HG03103 (cell line): ENCODE measurements at regions not wholly inside any gene's neighbourhood (a gene's known extent, or its start where the extent isn't known, plus 50 kb on each side); places are given as distances from the start of the nearest gene placed in this dataset.
"Not testable (repeated sequence)": the region's sequence is repeated elsewhere in the genome, so short reads cannot be mapped to it uniquely, and the experiment has no call there.

Source experiments
- ATAC-seq: cut with Tn5 transposase; IDR thresholded peaks from one replicate; pipeline ENCODE4 v1.9.1; 2021; ENCODE audit warnings: low read depth; ENCODE audit not compliant: unreplicated experiment

- peak; percentile 74 for ATAC-seq
Measured at GRCh38 chr21:5065240-5066211, 5455.9 kb upstream of the TPTE start.

DNA sequence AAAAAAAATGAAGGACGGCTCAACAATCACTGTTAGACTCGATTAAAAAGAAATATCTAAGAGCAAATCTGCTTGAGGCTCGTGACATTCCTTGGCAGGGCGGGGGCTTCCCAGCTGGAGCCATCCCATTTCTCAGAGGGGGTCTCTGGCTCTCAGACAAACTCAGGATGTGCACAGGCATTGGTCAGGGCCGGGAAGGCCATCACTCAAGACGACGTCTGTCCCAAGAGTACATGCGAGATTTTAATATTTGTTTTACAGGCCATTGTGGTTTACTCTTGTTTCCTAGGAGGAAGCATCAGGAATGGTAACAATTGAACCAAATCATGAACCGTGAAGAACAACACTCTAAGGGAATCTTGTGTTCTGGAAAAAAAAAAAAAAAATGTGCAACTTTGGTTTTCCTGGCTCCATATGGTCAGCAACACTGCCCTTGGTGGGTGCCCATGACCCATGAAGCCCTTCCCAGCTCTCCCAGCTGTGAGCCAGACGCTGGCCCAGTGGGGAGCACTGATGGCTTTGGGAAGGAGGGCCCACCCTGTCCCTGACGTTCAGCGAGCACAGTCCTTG, 5454.6 kb upstream of the TPTE start:
- not testable (repeated sequence) for ATAC-seq

DNA sequence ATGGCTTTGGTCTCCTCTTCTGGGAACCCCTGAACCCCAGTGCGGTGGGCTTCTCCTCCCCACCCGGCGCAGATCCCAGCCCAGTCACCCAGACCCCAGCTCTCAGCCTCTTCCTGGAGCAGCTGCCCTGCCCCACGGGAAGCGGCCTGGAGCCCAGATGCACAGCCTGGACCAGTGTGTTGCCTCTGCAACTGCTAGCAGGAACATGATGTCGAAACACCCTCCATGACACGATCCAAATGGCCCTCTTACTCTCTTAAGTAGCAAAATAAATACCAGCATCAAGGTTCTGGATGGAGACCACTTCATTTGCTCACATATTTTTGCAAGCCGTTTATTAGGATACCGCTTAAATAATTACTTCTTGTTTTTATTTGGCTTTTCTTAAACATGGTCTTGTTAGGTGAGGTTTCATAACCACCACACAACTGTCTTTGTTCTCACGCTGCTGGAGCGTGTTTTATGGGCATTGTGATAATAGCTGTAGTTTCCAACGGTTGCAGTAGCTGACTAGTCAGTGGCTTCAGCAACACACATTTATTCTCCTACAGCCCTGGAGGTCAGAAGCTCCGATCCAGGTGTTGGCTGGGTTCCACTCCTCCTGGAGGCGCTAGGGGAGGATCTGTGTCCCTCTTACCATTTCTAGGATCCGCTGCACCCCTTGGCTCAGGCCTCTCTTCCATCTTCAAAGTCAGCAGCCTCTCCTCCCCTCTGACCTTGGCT, 5453.9 kb upstream of the TPTE start:
- not testable (repeated sequence) for ATAC-seq

GRCh38 chr21:5068649-5069048, 5452.7 kb upstream of the TPTE start:
- ATAC-seq = not testable (repeated sequence)

- ATAC-seq = not testable (repeated sequence)
Measured at GRCh38 chr21:5071180-5071579, 5450.2 kb upstream of the TPTE start.

DNA sequence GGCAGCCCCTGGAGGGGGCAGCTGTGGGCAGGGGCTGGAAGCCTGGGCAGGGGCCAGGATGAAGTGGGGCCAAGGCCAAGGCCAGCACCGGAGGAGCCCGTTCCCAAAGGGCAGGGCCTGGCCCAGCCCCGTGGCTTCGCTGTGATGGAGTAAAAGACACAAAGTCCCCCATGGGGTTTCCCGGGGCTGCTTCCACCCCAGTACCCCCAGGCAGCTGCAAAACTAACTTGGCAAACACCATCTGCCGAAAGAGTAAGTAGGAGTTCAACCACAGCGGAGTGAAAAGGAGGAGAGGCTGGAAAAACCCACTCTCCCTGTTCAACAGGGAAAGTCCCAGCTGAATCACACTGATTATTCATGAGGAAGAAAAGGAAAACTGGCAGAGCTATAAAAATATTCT, 5444.5 kb upstream of the TPTE start:
- ATAC-seq = not testable (repeated sequence)

- ATAC-seq = not testable (repeated sequence)
Measured at GRCh38 chr21:5079361-5079760, 5442.0 kb upstream of the TPTE start.

DNA sequence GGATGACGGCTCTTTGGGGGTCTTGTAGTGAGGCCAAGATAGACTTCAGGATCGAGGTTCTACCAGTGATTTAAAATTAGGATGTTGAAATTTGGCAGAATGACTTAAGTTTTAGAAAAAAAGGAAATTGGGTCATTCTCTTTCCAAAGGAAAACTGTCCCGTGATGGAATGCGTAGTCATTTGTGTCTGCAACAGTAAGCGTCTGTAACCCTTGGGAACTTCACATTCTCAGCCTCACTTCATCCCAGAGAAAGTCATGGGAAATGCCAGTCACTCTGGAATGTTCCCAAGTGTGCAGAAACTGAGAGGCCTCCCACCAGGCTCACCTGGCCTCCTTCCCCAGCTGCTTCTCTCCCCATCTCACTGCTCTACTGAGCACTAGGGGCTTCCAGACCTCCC, 5441.4 kb upstream of the TPTE start:
- ATAC-seq = not testable (repeated sequence)

GRCh38 chr21:5084246-5084645, 5437.1 kb upstream of the TPTE start:
- not testable (repeated sequence) for ATAC-seq

GRCh38 chr21:5085456-5085855, 5435.9 kb upstream of the TPTE start:
- not testable (repeated sequence) for ATAC-seq

DNA sequence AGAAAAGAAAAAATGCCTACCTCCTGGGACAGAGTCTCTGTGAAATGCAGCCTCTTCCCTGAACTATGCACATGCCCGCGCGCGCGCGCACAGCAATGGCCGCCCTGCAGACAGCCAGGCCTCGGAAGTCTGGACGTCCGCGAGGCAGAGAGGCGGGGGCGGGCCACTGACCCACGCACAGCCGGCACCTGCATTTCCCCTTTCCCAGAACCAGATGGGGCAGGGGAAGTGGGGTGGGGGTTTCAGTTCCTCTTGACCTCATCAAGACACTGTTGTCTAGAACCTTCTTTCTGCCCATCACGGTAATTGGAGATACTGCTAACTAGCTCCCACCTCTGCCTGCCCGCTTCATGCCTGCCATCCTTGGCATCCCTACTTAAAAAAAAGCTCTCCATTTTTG, 5435.0 kb upstream of the TPTE start:
- ATAC-seq = not testable (repeated sequence)

GRCh38 chr21:5088820-5089219, 5432.6 kb upstream of the TPTE start:
- not testable (repeated sequence) for ATAC-seq

DNA sequence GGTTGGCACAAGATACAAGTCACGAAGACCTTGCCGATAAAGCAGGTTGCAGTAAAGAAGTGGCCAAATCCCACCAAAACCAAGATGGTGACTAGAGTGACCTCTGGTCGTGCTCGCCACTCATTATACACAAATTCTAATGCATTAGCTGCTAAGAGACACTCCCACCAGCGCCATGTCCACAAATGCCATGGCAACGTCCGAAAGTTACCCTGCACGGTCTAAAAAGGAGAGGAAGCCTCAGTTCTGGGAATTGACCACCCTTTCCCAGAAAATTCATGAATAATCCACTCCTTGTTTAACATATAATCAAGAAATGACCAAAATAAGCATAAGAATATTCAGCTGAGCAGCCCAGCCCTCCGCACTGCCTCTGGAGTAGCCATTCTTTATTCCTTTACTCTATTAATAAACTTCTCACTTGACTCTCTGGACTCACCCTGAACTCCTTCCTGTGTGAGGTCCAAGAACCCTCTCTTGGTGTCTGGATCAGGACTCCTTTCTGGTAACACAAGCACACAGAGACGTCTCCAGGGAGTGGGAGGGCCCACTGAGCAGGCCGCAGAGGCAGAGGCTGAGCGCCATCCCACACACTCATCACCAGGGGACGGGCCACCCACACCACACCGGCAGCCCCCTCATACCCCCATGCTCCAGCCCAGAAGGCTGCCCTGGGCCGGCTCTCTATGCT, 5431.8 kb upstream of the TPTE start:
- ATAC-seq = not testable (repeated sequence)

DNA sequence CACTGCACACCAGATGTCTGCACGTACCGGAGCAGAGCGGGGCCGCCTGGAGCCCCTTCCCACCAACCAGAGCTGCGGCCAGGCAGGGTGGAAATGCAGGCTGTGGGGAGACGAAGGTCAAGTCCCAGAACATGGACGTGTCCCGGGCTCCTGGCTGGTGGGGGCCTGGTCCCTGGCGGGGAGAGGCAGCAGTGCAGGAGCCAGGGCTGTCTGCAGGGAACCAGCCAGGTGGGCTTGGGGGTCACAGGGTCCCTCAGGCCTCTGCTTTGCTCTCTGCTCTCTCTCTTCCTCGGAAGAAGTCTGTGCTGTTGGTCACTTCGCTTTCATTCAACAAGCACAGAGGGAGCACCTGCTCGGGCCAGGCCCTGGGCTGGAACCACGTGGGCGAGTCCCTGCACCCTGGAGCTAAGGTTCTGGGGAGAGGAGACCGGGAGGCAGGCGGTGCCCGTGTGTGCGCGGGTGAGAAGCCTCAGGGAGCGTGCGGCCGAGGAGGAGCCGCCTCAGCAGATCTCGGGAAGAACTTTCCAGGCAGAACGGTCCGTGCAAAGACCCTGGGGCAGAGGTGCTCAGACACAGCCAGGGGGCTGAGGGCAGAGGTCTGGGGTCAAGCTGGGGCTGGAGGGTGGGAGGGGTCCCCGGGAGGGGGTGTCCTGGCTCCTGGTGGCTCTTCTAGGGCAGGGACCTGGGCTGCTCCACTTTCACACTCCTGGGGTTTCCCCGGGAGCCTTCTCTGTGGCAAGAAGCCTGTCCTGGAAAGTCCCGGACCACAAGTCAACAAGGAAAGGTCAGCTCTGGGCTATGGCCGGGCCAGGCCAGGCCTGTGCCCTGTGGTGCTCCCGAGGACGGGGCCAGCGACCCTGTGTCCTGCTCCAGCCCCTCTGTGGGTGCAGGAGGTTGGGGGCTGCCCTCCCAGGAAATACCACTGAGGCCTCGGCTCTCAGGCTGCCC, 5431.0 kb upstream of the TPTE start:
- ATAC-seq = not testable (repeated sequence)

DNA sequence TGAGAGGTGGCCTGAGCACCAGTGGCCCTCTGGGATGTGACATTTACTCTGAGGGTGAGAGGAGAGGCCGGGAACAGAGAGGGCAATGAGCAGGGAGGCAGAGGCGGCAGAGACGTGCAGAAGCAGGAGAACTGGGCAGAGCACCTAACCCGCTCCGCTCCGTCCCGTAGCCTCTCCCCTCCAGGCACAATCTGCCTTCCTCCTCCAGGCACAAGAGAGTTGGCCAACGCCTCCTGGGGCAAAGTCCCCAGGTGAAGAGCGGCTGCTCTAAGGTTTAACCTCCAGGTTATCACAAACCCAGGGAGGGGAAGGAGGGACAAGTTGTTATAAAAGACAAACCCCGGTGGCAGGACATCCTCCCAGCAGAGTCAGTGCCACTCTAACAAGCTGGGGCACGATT, 5430.1 kb upstream of the TPTE start:
- not testable (repeated sequence) for ATAC-seq

DNA sequence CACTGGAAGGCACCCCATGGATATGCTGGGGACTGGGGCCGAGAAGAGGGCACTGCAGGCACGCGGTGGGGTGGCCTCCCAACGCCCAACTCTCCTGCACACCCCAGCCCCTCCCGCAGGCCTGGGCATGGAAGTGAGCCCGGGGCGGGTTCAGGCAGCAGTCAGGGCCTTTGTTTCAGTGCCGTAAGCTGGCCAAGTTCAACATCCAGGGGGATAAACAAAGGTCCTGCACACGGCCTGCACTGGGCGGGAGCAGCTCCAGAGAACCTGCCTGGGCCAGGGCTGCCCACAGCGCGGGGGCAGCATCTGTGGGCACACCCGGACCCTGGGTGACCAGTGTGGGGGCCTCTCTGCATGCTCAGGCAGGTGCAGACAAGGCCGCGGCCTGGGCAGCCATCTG, 5425.8 kb upstream of the TPTE start:
- ATAC-seq = not testable (repeated sequence)

DNA sequence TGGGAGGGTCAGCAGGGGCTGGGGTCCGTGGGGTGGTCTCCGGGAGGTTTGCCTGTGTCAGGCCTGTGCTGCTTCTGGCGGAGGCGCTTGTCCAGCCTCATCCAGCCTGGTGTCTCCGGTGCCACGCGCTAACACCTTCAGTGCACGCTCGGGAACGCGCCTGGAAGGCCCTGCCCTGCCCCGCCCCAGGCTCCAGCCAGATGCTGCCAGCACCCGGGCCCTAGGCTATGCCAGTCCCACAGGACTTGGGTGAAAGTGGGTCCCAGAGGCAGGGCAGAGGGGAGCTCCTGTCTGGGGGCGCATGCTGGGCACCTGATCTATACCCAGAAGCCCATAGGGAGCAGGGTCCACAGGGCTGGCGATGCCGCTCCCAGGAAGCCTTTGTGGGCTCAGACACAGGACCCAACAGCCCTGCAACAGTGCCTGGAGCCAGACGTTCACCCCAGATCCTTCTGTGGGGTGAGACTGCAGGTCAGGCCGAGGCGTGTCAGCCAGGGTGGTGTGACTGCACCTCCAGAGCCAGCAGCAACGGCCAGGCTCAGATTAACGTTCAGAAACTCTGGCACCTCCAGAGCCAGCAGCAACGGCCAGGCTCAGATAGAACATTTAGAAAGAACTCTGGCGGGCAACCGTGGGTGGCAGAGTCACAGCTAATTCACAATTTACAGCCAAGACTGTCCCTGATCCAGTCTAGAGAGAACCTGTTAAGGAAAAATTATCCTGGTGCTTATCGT, 5423.2 kb upstream of the TPTE start:
- not testable (repeated sequence) for ATAC-seq

GRCh38 chr21:5100604-5101174, 5420.7 kb upstream of the TPTE start:
- ATAC-seq = not testable (repeated sequence)
